ENCODE measurements at regions not wholly inside any gene's neighbourhood (a gene's known extent, or its start where the extent isn't known, plus 50 kb on each side); places are given as distances from the start of the nearest gene placed in this dataset.

DNA sequence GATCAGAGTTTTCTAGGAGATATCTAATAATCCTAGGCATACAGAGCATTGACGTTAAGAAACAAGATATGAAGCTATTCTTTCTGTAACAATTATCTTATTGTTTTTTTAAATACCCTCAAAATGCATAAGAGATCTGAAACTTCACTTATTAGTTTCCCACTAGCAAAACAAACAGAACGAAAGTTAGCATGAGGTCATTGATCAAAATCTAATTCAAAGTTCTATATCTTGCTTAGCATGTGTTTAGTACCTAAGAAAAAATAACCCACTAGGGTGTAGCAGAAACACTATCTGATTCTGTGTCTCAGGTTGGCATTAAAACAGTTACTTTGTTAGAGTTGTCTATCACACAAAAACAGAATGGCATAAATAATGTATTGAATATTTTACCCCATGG, 1288.4 kb downstream of the EPHA7 start:
- TF ChIP-seq POLR2AphosphoS5 (IDR thresholded peaks at IDR 0.05) (no peak), POLR2A (IDR thresholded peaks at IDR 0.05) (no peak)
- TF ChIP-seq, protein P1, sequence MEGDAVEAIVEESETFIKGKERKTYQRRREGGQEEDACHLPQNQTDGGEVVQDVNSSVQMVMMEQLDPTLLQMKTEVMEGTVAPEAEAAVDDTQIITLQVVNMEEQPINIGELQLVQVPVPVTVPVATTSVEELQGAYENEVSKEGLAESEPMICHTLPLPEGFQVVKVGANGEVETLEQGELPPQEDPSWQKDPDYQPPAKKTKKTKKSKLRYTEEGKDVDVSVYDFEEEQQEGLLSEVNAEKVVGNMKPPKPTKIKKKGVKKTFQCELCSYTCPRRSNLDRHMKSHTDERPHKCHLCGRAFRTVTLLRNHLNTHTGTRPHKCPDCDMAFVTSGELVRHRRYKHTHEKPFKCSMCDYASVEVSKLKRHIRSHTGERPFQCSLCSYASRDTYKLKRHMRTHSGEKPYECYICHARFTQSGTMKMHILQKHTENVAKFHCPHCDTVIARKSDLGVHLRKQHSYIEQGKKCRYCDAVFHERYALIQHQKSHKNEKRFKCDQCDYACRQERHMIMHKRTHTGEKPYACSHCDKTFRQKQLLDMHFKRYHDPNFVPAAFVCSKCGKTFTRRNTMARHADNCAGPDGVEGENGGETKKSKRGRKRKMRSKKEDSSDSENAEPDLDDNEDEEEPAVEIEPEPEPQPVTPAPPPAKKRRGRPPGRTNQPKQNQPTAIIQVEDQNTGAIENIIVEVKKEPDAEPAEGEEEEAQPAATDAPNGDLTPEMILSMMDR (IDR thresholded peaks at IDR 0.05) = no peak
- DNase-seq (ENCODE audit: low spot score in 2 of 2) = no peak
- Histone ChIP-seq H3K9me3 (no peaks in the 10 kb centered on the region), H3K36me3 (no peaks in the 10 kb centered on the region), H3K4me1 (no peaks in the 10 kb centered on the region), H3K27me3 (no peaks in the 10 kb centered on the region), H3K27ac (no peak overlapping the region), H3K4me3 (no peak overlapping the region)
- intact Hi-C loops (cut with DNase I; ENCODE audit: low total_unique reads) = no loop called here

DNA sequence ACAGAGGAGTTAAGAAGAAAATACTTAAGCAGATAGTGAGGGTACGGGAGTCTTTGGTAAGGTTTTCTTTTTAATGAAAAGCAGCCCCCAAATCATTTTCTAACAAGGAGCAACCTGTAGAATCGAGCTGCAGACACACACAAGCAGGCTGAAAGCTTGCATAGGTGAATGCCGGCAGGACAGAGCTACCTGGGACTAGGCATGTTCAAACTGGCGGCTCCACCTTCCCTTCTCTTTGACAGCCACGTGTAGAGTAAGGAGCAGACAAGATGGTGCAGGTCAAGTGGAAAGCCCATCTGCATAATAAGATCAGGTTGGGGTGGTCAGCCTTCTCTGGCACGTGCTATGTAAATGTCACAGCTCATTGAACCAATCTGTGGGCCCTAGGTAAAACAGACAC, 1292.4 kb downstream of the EPHA7 start:
- Histone ChIP-seq H3K27ac (no peak overlapping the region), H3K36me3 (no peaks in the 10 kb centered on the region), H3K4me3 (no peak overlapping the region), H3K9me3 (no peaks in the 10 kb centered on the region), H3K27me3 (no peaks in the 10 kb centered on the region), H3K4me1 (no peaks in the 10 kb centered on the region)
- TF ChIP-seq, protein P1 (IDR thresholded peaks at IDR 0.05) = no peak
- TF ChIP-seq POLR2AphosphoS5 (IDR thresholded peaks at IDR 0.05) = no peak
- no peak for TF ChIP-seq POLR2A (IDR thresholded peaks at IDR 0.05)
- intact Hi-C loops (cut with DNase I; ENCODE audit: low total_unique reads) = no loop called here
- no peak for DNase-seq (ENCODE audit: low spot score in 2 of 2)

DNA sequence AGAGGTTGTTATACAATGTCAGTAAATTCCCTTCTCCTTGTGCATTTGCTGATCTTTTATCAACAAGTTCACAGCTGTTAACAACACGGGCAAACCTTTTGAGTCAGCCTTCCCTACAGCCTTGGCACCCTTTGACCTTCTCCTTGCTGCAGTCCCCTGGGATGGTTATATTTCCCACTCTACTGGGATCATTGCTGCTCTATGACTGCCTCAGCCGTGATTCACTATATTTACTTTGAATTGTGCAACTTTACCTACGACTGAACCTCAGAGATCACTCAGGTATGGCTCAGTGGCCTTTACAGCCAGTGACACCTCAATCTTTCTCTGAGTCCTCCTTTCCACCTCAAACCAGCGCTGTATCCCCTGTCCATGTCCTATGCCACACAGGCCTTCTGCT, 1293.3 kb downstream of the EPHA7 start:
- Histone ChIP-seq H3K9me3 (no peaks in the 10 kb centered on the region), H3K4me3 (no peak overlapping the region), H3K27ac (no peak overlapping the region), H3K36me3 (no peaks in the 10 kb centered on the region), H3K27me3 (no peaks in the 10 kb centered on the region), H3K4me1 (no peaks in the 10 kb centered on the region)
- no peak for TF ChIP-seq POLR2AphosphoS5 (IDR thresholded peaks at IDR 0.05)
- TF ChIP-seq, protein P1 (IDR thresholded peaks at IDR 0.05) = no peak
- no peak for TF ChIP-seq POLR2A (IDR thresholded peaks at IDR 0.05)
- DNase-seq (ENCODE audit: low spot score in 2 of 2) = no peak
- intact Hi-C loops (cut with DNase I; ENCODE audit: low total_unique reads) = no loop called here

DNA sequence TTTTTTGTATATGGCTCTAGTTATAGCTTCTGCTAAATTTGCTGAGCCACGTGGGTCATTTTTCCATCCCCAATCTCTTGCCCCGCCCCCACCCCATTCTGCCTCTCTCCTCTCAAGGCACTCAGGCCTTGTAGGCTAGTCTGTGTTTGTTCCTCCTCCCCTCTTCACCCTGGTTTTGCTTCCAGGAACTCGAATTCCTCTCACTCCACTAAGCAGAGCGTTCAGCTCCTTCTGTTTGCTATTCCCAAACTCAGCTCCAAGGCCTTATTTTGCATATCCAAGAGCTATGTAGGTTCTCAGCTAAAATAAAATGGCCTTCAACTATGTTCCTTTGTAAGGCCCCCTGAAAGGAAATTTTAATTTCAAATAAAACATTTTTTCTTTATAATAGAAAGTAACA, 1293.7 kb downstream of the EPHA7 start:
- no peak for DNase-seq (ENCODE audit: low spot score in 2 of 2)
- intact Hi-C loops (cut with DNase I; ENCODE audit: low total_unique reads) = no loop called here
- TF ChIP-seq POLR2AphosphoS5 (IDR thresholded peaks at IDR 0.05) (no peak), POLR2A (IDR thresholded peaks at IDR 0.05) (no peak)
- TF ChIP-seq, protein P1 (IDR thresholded peaks at IDR 0.05) = no peak

DNA sequence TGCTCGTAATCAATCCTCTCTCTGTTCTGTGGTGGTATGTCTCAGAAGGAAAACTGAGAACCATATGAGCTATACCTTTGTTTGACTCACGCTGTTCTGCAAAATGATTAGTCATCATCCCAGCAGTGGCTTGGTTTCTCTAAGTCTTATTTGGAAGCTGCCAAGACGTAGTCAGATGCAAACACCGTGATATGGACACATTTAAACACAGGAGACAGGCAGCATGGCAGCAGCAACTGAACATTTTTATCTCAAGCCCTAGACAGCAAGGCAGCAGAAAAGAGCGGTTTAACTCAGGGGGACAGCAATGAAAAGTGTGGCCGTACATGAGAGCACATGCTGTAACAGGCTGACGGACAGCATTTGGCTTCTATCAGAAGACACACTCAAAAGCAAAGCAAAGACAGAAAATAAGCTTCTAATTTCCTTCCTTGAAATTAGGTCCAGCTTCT, 1295.1 kb downstream of the EPHA7 start:
- no peaks in the 10 kb centered on the region for H3K4me1 ChIP-seq
- no peak overlapping the region for H3K4me3 ChIP-seq
- intact Hi-C loops (cut with DNase I; ENCODE audit: low total_unique reads) = no loop called here
- no peaks in the 10 kb centered on the region for H3K27me3 ChIP-seq
- H3K27ac ChIP-seq = no peak overlapping the region
- no peaks in the 10 kb centered on the region for H3K36me3 ChIP-seq
- DNase-seq (ENCODE audit: low spot score in 2 of 2) = no peak
- TF ChIP-seq POLR2AphosphoS5 (IDR thresholded peaks at IDR 0.05) (no peak), POLR2A (IDR thresholded peaks at IDR 0.05) (no peak)
- TF ChIP-seq, protein P1 (IDR thresholded peaks at IDR 0.05) = no peak
- no peaks in the 10 kb centered on the region for H3K9me3 ChIP-seq

More for the DNA sequence above, 1293.7 kb downstream of the EPHA7 start:
- Histone ChIP-seq H3K4me3 (no peak overlapping the region), H3K27ac (no peak overlapping the region), H3K36me3 (no peaks in the 10 kb centered on the region), H3K9me3 (no peaks in the 10 kb centered on the region), H3K4me1 (no peaks in the 10 kb centered on the region), H3K27me3 (no peaks in the 10 kb centered on the region)

Measured in breast epithelium (tissue), 4 donors.